GM12873 (cell line): ENCODE measurements at regions not wholly inside any gene's neighbourhood (a gene's known extent, or its start where the extent isn't known, plus 50 kb on each side); places are given as distances from the start of the nearest gene placed in this dataset.

Experiments used
- CTCF ChIP-seq: IDR thresholded peaks from 2 replicates; pipeline ENCODE4 v1.5.1; 2012; ENCODE audit warnings: low read depth, mild to moderate bottlenecking, moderate library complexity, low read length, control low read depth; ENCODE audit not compliant: insufficient read depth; ENCODE audit errors: missing control alignments

- TF ChIP-seq CTCF: no peak
Measured at GRCh38 chr2:193935114-193935513, 1721.9 kb upstream of the SLC39A10 start.

GRCh38 chr2:193929131-193929530, 1727.9 kb upstream of the SLC39A10 start:
- no peak for TF ChIP-seq CTCF

GRCh38 chr2:193907561-193907960, 1712.8 kb upstream of the TMEFF2 start:
- TF ChIP-seq CTCF: no peak

- no peak for TF ChIP-seq CTCF
Measured at GRCh38 chr2:193900292-193900691, 1705.6 kb upstream of the TMEFF2 start.

GRCh38 chr2:193895226-193895625, 1700.5 kb upstream of the TMEFF2 start:
- TF ChIP-seq CTCF: no peak

- TF ChIP-seq CTCF: no peak
Measured at GRCh38 chr2:193894081-193894480, 1699.3 kb upstream of the TMEFF2 start.

GRCh38 chr2:193891023-193891422, 1696.3 kb upstream of the TMEFF2 start:
- no peak for TF ChIP-seq CTCF

GRCh38 chr2:193885419-193885818, 1690.7 kb upstream of the TMEFF2 start:
- no peak for TF ChIP-seq CTCF
